ENCODE measurements at regions not wholly inside any gene's neighbourhood (a gene's known extent, or its start where the extent isn't known, plus 50 kb on each side); places are given as distances from the start of the nearest gene placed in this dataset.

GRCh38 chr2:64799592-64800252, 146.0 kb upstream of the SERTAD2 start:
- H3K4me3 ChIP-seq (ENCODE audit: control insufficient read depth, low read depth, low read length), result no peak overlapping the region
- no peak for TF ChIP-seq CTCF (conservative IDR thresholded peaks at IDR 0.05; ENCODE audit: control insufficient read depth, insufficient read depth, low read depth, low read length)
- peak; percentile 20 for DNase-seq (ENCODE audit: low read depth)

GRCh38 chr2:64803776-64804175, 150.1 kb upstream of the SERTAD2 start:
- no peak overlapping the region for H3K4me3 ChIP-seq (ENCODE audit: control insufficient read depth, low read depth, low read length)
- TF ChIP-seq CTCF (conservative IDR thresholded peaks at IDR 0.05; ENCODE audit: control insufficient read depth, insufficient read depth, low read depth, low read length), result no peak
- no peak for DNase-seq (ENCODE audit: low read depth)

- peak; percentile 20 for DNase-seq (ENCODE audit: low read depth)
- H3K4me3 ChIP-seq (ENCODE audit: control insufficient read depth, low read depth, low read length), result no peak overlapping the region
- no peak for TF ChIP-seq CTCF (conservative IDR thresholded peaks at IDR 0.05; ENCODE audit: control insufficient read depth, insufficient read depth, low read depth, low read length)
These were observed 150.9 kb upstream of the SERTAD2 start for GRCh38 chr2:64804651-64805050.

- TF ChIP-seq CTCF (conservative IDR thresholded peaks at IDR 0.05; ENCODE audit: control insufficient read depth, insufficient read depth, low read depth, low read length), result no peak
- no peak overlapping the region for H3K4me3 ChIP-seq (ENCODE audit: control insufficient read depth, low read depth, low read length)
- peak; percentile 100 for DNase-seq (ENCODE audit: low read depth)
These were observed 153.7 kb upstream of the SERTAD2 start for GRCh38 chr2:64807417-64807816.

GRCh38 chr2:64808092-64808491, 154.4 kb upstream of the SERTAD2 start:
- DNase-seq (ENCODE audit: low read depth), result no peak
- no peak for TF ChIP-seq CTCF (conservative IDR thresholded peaks at IDR 0.05; ENCODE audit: control insufficient read depth, insufficient read depth, low read depth, low read length)
- H3K4me3 ChIP-seq (ENCODE audit: control insufficient read depth, low read depth, low read length), result no peak overlapping the region

- no peak overlapping the region for H3K4me3 ChIP-seq (ENCODE audit: control insufficient read depth, low read depth, low read length)
- DNase-seq (ENCODE audit: low read depth), result no peak
- no peak for TF ChIP-seq CTCF (conservative IDR thresholded peaks at IDR 0.05; ENCODE audit: control insufficient read depth, insufficient read depth, low read depth, low read length)
These were observed 155.0 kb upstream of the SERTAD2 start for GRCh38 chr2:64808754-64809153.

GRCh38 chr2:64809216-64809615, 155.5 kb upstream of the SERTAD2 start:
- TF ChIP-seq CTCF (conservative IDR thresholded peaks at IDR 0.05; ENCODE audit: control insufficient read depth, insufficient read depth, low read depth, low read length), result no peak
- no peak overlapping the region for H3K4me3 ChIP-seq (ENCODE audit: control insufficient read depth, low read depth, low read length)
- DNase-seq (ENCODE audit: low read depth), result no peak
